C4-2B (cell line): ENCODE measurements at regions not wholly inside any gene's neighbourhood (a gene's known extent, or its start where the extent isn't known, plus 50 kb on each side); places are given as distances from the start of the nearest gene placed in this dataset.

Experiments used
- ZFX ChIP-seq: fragments of 450-650 bp; IDR thresholded peaks from 2 replicates; pipeline ENCODE4 v1.6.1; 2017
- TF ChIP-seq, protein P1 (sequence below): fragments of 450-650 bp; conservative IDR thresholded peaks from 2 replicates; pipeline ENCODE4 v1.5.1; 2017; ENCODE audit warnings: mild to moderate bottlenecking

DNA sequence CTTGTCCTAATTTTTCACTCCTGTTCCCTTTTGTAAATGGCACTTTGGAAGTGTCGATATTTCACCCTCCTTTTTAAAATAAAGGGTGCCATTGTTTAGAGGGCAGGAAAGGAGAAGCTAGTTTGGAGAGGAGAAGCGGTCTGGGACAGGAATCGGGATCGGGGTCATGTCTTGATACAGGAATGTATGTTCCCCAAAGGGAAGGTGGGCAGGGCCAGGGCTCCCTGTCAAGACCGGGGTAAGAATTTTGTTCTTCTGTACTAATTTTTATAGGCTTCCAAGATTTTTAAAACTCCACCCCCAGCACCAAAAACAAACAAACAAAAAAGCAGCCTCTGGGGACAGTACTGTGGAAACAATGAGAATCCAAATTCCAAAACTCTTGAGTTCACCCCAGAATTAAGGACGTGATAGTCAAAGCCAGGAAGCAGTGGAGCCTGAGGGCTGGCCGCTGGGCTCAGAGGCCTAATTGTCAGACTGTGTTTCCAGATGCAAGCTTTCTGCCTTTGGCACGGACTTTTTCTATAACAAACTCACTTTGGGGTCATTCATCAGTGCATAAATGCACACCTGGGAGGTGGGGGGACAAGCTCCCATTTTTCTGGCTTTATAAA is 250.4 kb upstream of the SIX2 start:
- TF ChIP-seq, protein P1, sequence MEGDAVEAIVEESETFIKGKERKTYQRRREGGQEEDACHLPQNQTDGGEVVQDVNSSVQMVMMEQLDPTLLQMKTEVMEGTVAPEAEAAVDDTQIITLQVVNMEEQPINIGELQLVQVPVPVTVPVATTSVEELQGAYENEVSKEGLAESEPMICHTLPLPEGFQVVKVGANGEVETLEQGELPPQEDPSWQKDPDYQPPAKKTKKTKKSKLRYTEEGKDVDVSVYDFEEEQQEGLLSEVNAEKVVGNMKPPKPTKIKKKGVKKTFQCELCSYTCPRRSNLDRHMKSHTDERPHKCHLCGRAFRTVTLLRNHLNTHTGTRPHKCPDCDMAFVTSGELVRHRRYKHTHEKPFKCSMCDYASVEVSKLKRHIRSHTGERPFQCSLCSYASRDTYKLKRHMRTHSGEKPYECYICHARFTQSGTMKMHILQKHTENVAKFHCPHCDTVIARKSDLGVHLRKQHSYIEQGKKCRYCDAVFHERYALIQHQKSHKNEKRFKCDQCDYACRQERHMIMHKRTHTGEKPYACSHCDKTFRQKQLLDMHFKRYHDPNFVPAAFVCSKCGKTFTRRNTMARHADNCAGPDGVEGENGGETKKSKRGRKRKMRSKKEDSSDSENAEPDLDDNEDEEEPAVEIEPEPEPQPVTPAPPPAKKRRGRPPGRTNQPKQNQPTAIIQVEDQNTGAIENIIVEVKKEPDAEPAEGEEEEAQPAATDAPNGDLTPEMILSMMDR: no peak
- TF ChIP-seq ZFX: no peak
